ENCODE measurements at regions not wholly inside any gene's neighbourhood (a gene's known extent, or its start where the extent isn't known, plus 50 kb on each side); places are given as distances from the start of the nearest gene placed in this dataset.

GRCh38 chr9:23608456-23608855 lies 217.6 kb downstream of the ELAVL2 start:
- Histone ChIP-seq H3K4me3 (ENCODE audit: low read depth, low read length) (no peak overlapping the region), H3K27me3 (ENCODE audit: insufficient read depth, low read length) (no peaks in the 10 kb centered on the region), H3K4me1 (ENCODE audit: control insufficient read depth in 1 of 2, insufficient read depth in 2 of 2, low read length in 2 of 2) (peaks cover 3 to 5% of the 10 kb centered on the region in 2 experiments), H3K23ac (ENCODE audit: low read length) (no peak overlapping the region), H4K8ac (ENCODE audit: low read depth, low read length) (no peak overlapping the region), H2BK5ac (ENCODE audit: low read depth, low read length, poor library complexity) (no peak overlapping the region), H4K12ac (ENCODE audit: low read depth, low read length) (no peak overlapping the region), H3K27ac (ENCODE audit: low read depth, low read length) (no peak overlapping the region), H2BK12ac (ENCODE audit: low read length) (no peak overlapping the region), H3K36me3 (ENCODE audit: control insufficient read depth in 1 of 2, insufficient read depth in 2 of 2, low read length in 2 of 2) (peaks cover 0 to 4% of the 10 kb centered on the region in 2 experiments), H3K9ac (ENCODE audit: low read length) (no peak overlapping the region), H3K79me2 (ENCODE audit: control insufficient read depth, insufficient read depth, low read length, poor library complexity) (no peaks in the 10 kb centered on the region), H2AK5ac (ENCODE audit: low read length) (no peak overlapping the region), H3K79me1 (ENCODE audit: low read length) (no peaks in the 10 kb centered on the region), H2AFZ (ENCODE audit: insufficient read depth, low read length, poor library complexity) (no peak overlapping the region), H4K91ac (ENCODE audit: low read depth, low read length) (no peak overlapping the region), H3K9me3 (ENCODE audit: insufficient read depth, low read depth, low read length) (no peaks in the 10 kb centered on the region), H3K18ac (ENCODE audit: low read length) (no peak overlapping the region), H3K14ac (ENCODE audit: low read length) (no peak overlapping the region), H3K4me2 (ENCODE audit: low read length) (no peak overlapping the region), H3K4ac (ENCODE audit: low read depth, low read length) (no peak overlapping the region), H2BK120ac (ENCODE audit: insufficient read depth, low read length, poor library complexity) (no peak overlapping the region)
- no peak for DNase-seq
- no CpG with 5 or more reads among the region's 3 CpGs for WGBS (ENCODE audit: extremely low coverage, insufficient coverage, insufficient read length)

GRCh38 chr9:23611869-23612268 lies 214.2 kb downstream of the ELAVL2 start:
- H4K12ac ChIP-seq (ENCODE audit: low read depth, low read length): no peak overlapping the region
- peaks cover 0 to 2% of the 10 kb centered on the region in 2 experiments for H3K36me3 ChIP-seq (ENCODE audit: control insufficient read depth in 1 of 2, insufficient read depth in 2 of 2, low read length in 2 of 2)
- no peaks in the 10 kb centered on the region for H3K9me3 ChIP-seq (ENCODE audit: insufficient read depth, low read depth, low read length)
- DNase-seq: no peak
- no peak overlapping the region for H3K4me2 ChIP-seq (ENCODE audit: low read length)
- no peak overlapping the region for H4K91ac ChIP-seq (ENCODE audit: low read depth, low read length)
- WGBS (ENCODE audit: extremely low coverage, insufficient coverage, insufficient read length): no CpG with 5 or more reads among the region's 3 CpGs
- no peak overlapping the region for H3K27ac ChIP-seq (ENCODE audit: low read depth, low read length)
- no peak overlapping the region for H2BK5ac ChIP-seq (ENCODE audit: low read depth, low read length, poor library complexity)
- H2AK5ac ChIP-seq (ENCODE audit: low read length): no peak overlapping the region
- no peak overlapping the region for H2AFZ ChIP-seq (ENCODE audit: insufficient read depth, low read length, poor library complexity)
- no peak overlapping the region for H3K23ac ChIP-seq (ENCODE audit: low read length)
- no peaks in the 10 kb centered on the region for H3K79me1 ChIP-seq (ENCODE audit: low read length)
- H2BK12ac ChIP-seq (ENCODE audit: low read length): no peak overlapping the region
- H3K18ac ChIP-seq (ENCODE audit: low read length): no peak overlapping the region
- no peak overlapping the region for H3K9ac ChIP-seq (ENCODE audit: low read length)
- peaks cover 3 to 5% of the 10 kb centered on the region in 2 experiments for H3K4me1 ChIP-seq (ENCODE audit: control insufficient read depth in 1 of 2, insufficient read depth in 2 of 2, low read length in 2 of 2)
- H3K14ac ChIP-seq (ENCODE audit: low read length): no peak overlapping the region
- no peak overlapping the region for H4K8ac ChIP-seq (ENCODE audit: low read depth, low read length)
- H3K79me2 ChIP-seq (ENCODE audit: control insufficient read depth, insufficient read depth, low read length, poor library complexity): no peaks in the 10 kb centered on the region
- no peak overlapping the region for H3K4me3 ChIP-seq (ENCODE audit: low read depth, low read length)
- H3K27me3 ChIP-seq (ENCODE audit: insufficient read depth, low read length): no peaks in the 10 kb centered on the region
- no peak overlapping the region for H3K4ac ChIP-seq (ENCODE audit: low read depth, low read length)
- no peak overlapping the region for H2BK120ac ChIP-seq (ENCODE audit: insufficient read depth, low read length, poor library complexity)

GRCh38 chr9:23615569-23615968 lies 210.5 kb downstream of the ELAVL2 start:
- Histone ChIP-seq H4K12ac (ENCODE audit: low read depth, low read length) (no peak overlapping the region), H3K4me3 (ENCODE audit: low read depth, low read length) (no peak overlapping the region), H3K18ac (ENCODE audit: low read length) (no peak overlapping the region)

GRCh38 chr9:23621188-23621587 lies 204.9 kb downstream of the ELAVL2 start:
- Histone ChIP-seq H2BK12ac (ENCODE audit: low read length) (no peak overlapping the region), H3K79me2 (ENCODE audit: control insufficient read depth, insufficient read depth, low read length, poor library complexity) (no peaks in the 10 kb centered on the region), H3K79me1 (ENCODE audit: low read length) (no peaks in the 10 kb centered on the region), H3K27me3 (ENCODE audit: insufficient read depth, low read length) (no peaks in the 10 kb centered on the region), H3K4me2 (ENCODE audit: low read length) (no peak overlapping the region), H2BK120ac (ENCODE audit: insufficient read depth, low read length, poor library complexity) (no peak overlapping the region), H2AFZ (ENCODE audit: insufficient read depth, low read length, poor library complexity) (no peak overlapping the region), H3K27ac (ENCODE audit: low read depth, low read length) (no peak overlapping the region), H3K36me3 (ENCODE audit: control insufficient read depth in 1 of 2, insufficient read depth in 2 of 2, low read length in 2 of 2) (peaks cover 0 to 3% of the 10 kb centered on the region in 2 experiments), H3K4me3 (ENCODE audit: low read depth, low read length) (no peak overlapping the region), H4K91ac (ENCODE audit: low read depth, low read length) (no peak overlapping the region), H3K23ac (ENCODE audit: low read length) (no peak overlapping the region), H2AK5ac (ENCODE audit: low read length) (no peak overlapping the region), H3K9me3 (ENCODE audit: insufficient read depth, low read depth, low read length) (no peaks in the 10 kb centered on the region), H2BK5ac (ENCODE audit: low read depth, low read length, poor library complexity) (no peak overlapping the region), H3K4ac (ENCODE audit: low read depth, low read length) (no peak overlapping the region), H3K18ac (ENCODE audit: low read length) (no peak overlapping the region), H3K14ac (ENCODE audit: low read length) (no peak overlapping the region), H4K12ac (ENCODE audit: low read depth, low read length) (no peak overlapping the region), H4K8ac (ENCODE audit: low read depth, low read length) (no peak overlapping the region), H3K4me1 (ENCODE audit: control insufficient read depth in 1 of 2, insufficient read depth in 2 of 2, low read length in 2 of 2) (peaks cover 0 to 2% of the 10 kb centered on the region in 2 experiments), H3K9ac (ENCODE audit: low read length) (no peak overlapping the region)
- no CpG with 5 or more reads among the region's 2 CpGs for WGBS (ENCODE audit: extremely low coverage, insufficient coverage, insufficient read length)
- DNase-seq: no peak

More at GRCh38 chr9:23615569-23615968, 210.5 kb downstream of the ELAVL2 start:
- Histone ChIP-seq H3K36me3 (ENCODE audit: control insufficient read depth in 1 of 2, insufficient read depth in 2 of 2, low read length in 2 of 2) (peaks cover 0 to 6% of the 10 kb centered on the region in 2 experiments), H2BK12ac (ENCODE audit: low read length) (no peak overlapping the region), H2BK5ac (ENCODE audit: low read depth, low read length, poor library complexity) (no peak overlapping the region), H3K79me2 (ENCODE audit: control insufficient read depth, insufficient read depth, low read length, poor library complexity) (no peaks in the 10 kb centered on the region), H3K79me1 (ENCODE audit: low read length) (no peaks in the 10 kb centered on the region), H2BK120ac (ENCODE audit: insufficient read depth, low read length, poor library complexity) (no peak overlapping the region), H3K27ac (ENCODE audit: low read depth, low read length) (no peak overlapping the region), H3K23ac (ENCODE audit: low read length) (no peak overlapping the region), H3K9ac (ENCODE audit: low read length) (no peak overlapping the region), H3K9me3 (ENCODE audit: insufficient read depth, low read depth, low read length) (no peaks in the 10 kb centered on the region), H3K4me2 (ENCODE audit: low read length) (no peak overlapping the region), H2AFZ (ENCODE audit: insufficient read depth, low read length, poor library complexity) (no peak overlapping the region), H4K91ac (ENCODE audit: low read depth, low read length) (no peak overlapping the region), H4K8ac (ENCODE audit: low read depth, low read length) (no peak overlapping the region), H3K27me3 (ENCODE audit: insufficient read depth, low read length) (no peaks in the 10 kb centered on the region), H2AK5ac (ENCODE audit: low read length) (no peak overlapping the region), H3K4me1 (ENCODE audit: control insufficient read depth in 1 of 2, insufficient read depth in 2 of 2, low read length in 2 of 2) (peaks cover 3 to 5% of the 10 kb centered on the region in 2 experiments), H3K4ac (ENCODE audit: low read depth, low read length) (no peak overlapping the region), H3K14ac (ENCODE audit: low read length) (no peak overlapping the region)
- DNase-seq: no peak
- WGBS (ENCODE audit: extremely low coverage, insufficient coverage, insufficient read length): no CpG with 5 or more reads among the region's 6 CpGs
